Neural cell (in vitro differentiated cells): ENCODE measurements at regions not wholly inside any gene's neighbourhood (a gene's known extent, or its start where the extent isn't known, plus 50 kb on each side); places are given as distances from the start of the nearest gene placed in this dataset.

Source experiments
- H2AFZ ChIP-seq: fragments of 200-600, 300-800 bp; sonication (generic), shearing (Covaris generic); 2 replicates; pipeline ENCODE4 v1.6.0; 2014; ENCODE audit warnings: low read depth, mild to moderate bottlenecking, antibody characterized with exemption, low read length, moderate library complexity
- H3F3A ChIP-seq: fragments of 200-600 bp; shearing (Covaris generic); 2 replicates; pipeline ENCODE4 v1.6.1; 2016; ENCODE audit warnings: mild to moderate bottlenecking, moderate library complexity, mixed read lengths, antibody characterized with exemption, low read length; ENCODE audit not compliant: insufficient read depth, poor library complexity, severe bottlenecking
- H3K27ac ChIP-seq: fragments of 200-600, 300-800 bp; sonication (generic), shearing (Covaris generic); 2 replicates; pipeline ENCODE4 v1.5.1; 2014; ENCODE audit warnings: mild to moderate bottlenecking, low read length, moderate library complexity
- H3K27me3 ChIP-seq: fragments of 300-800, 200-600 bp; sonication (generic), shearing (Covaris generic); 2 replicates; pipeline ENCODE4 v1.6.0; 2014; ENCODE audit warnings: mild to moderate bottlenecking, low read depth, low read length, moderate library complexity; ENCODE audit not compliant: insufficient read depth
- H3K36me3 ChIP-seq: fragments of 300-800, 200-600 bp; sonication (generic), shearing (Covaris generic); 2 replicates; pipeline ENCODE4 v1.5.1; 2014; ENCODE audit warnings: mild to moderate bottlenecking, antibody characterized with exemption, low read length, moderate library complexity; ENCODE audit not compliant: insufficient read depth
- H3K4me2 ChIP-seq: fragments of 300-800, 200-600 bp; sonication (generic), shearing (Covaris generic); 2 replicates; pipeline ENCODE4 v1.6.0; 2014; ENCODE audit warnings: mild to moderate bottlenecking, low read length
- H3K4me3 ChIP-seq: fragments of 300-800, 200-600 bp; sonication (generic), shearing (Covaris generic); 2 replicates; pipeline ENCODE4 v1.5.1; 2014; ENCODE audit warnings: mild to moderate bottlenecking, low read length, moderate library complexity
- H3K79me2 ChIP-seq: fragments of 200-600 bp; shearing (Covaris generic); replicated peaks from 2 replicates; pipeline ENCODE4 v1.6.0; 2014; ENCODE audit warnings: mild to moderate bottlenecking, low read length, moderate library complexity; ENCODE audit not compliant: insufficient read depth
- H3K9ac ChIP-seq: fragments of 300-800, 200-600 bp; sonication (generic), shearing (Covaris generic); 2 replicates; pipeline ENCODE4 v1.6.1; 2016; ENCODE audit warnings: mild to moderate bottlenecking, low read length, mixed read lengths
- H3K9me2 ChIP-seq: fragments of 200-600 bp; shearing (Covaris generic); 2 replicates; pipeline ENCODE4 v1.6.1; 2016; ENCODE audit warnings: mild to moderate bottlenecking, low read length, mixed read lengths; ENCODE audit not compliant: insufficient read depth
- H3K9me3 ChIP-seq: fragments of 200-600, 300-800 bp; sonication (generic), shearing (Covaris generic); 2 replicates; pipeline ENCODE4 v1.6.1; 2016; ENCODE audit warnings: mild to moderate bottlenecking, mixed run types, low read length, moderate library complexity, mixed read lengths
- H4K20me1 ChIP-seq: fragments of 200-600 bp; shearing (Covaris generic); 2 replicates; pipeline ENCODE4 v1.6.1; 2016; ENCODE audit warnings: mild to moderate bottlenecking, mixed run types; ENCODE audit not compliant: insufficient read depth
- EP300 ChIP-seq: fragments of 450-650 bp; conservative IDR thresholded peaks from 2 replicates; pipeline ENCODE4 v1.6.1; 2014; ENCODE audit warnings: antibody characterized with exemption, mild to moderate bottlenecking, moderate library complexity; ENCODE audit not compliant: poor library complexity, severe bottlenecking
- EZH2 ChIP-seq: fragments of 200-600, 300-800 bp; shearing (Covaris generic), sonication (generic); IDR thresholded peaks from 2 replicates; pipeline ENCODE4 v1.6.1; 2014; ENCODE audit warnings: antibody characterized with exemption, low read length, borderline replicate concordance, mild to moderate bottlenecking; ENCODE audit not compliant: insufficient read depth, poor library complexity, severe bottlenecking
- MXI1 ChIP-seq: fragments of 450-650 bp; conservative IDR thresholded peaks from 2 replicates; pipeline ENCODE4 v1.6.1; 2014; ENCODE audit warnings: antibody characterized with exemption, mild to moderate bottlenecking; ENCODE audit not compliant: poor library complexity, severe bottlenecking
- POLR2AphosphoS5 ChIP-seq: IDR thresholded peaks from 2 replicates; pipeline ENCODE4 v1.6.1; 2012
- RAD21 ChIP-seq: fragments of 450-650 bp; conservative IDR thresholded peaks from 2 replicates; pipeline ENCODE4 v1.6.1; 2014; ENCODE audit warnings: antibody characterized with exemption, mild to moderate bottlenecking, moderate library complexity
- SMC3 ChIP-seq: fragments of 450-650 bp; conservative IDR thresholded peaks from 2 replicates; pipeline ENCODE4 v1.6.1; 2014; ENCODE audit warnings: antibody characterized with exemption, mild to moderate bottlenecking, moderate library complexity; ENCODE audit not compliant: poor library complexity
- TAF1 ChIP-seq: IDR thresholded peaks from 2 replicates; pipeline ENCODE4 v1.6.1; 2012; ENCODE audit warnings: low read depth
- TF ChIP-seq, protein P1 (sequence below): IDR thresholded peaks from 2 replicates; pipeline ENCODE4 v1.6.1; 2012; ENCODE audit warnings: borderline replicate concordance
- TF ChIP-seq, protein P2 (sequence below): fragments of 450-650 bp; IDR thresholded peaks from 2 replicates; pipeline ENCODE4 v1.5.1; 2014; ENCODE audit warnings: antibody characterized with exemption, mild to moderate bottlenecking, moderate library complexity; ENCODE audit not compliant: poor library complexity, severe bottlenecking

DNA sequence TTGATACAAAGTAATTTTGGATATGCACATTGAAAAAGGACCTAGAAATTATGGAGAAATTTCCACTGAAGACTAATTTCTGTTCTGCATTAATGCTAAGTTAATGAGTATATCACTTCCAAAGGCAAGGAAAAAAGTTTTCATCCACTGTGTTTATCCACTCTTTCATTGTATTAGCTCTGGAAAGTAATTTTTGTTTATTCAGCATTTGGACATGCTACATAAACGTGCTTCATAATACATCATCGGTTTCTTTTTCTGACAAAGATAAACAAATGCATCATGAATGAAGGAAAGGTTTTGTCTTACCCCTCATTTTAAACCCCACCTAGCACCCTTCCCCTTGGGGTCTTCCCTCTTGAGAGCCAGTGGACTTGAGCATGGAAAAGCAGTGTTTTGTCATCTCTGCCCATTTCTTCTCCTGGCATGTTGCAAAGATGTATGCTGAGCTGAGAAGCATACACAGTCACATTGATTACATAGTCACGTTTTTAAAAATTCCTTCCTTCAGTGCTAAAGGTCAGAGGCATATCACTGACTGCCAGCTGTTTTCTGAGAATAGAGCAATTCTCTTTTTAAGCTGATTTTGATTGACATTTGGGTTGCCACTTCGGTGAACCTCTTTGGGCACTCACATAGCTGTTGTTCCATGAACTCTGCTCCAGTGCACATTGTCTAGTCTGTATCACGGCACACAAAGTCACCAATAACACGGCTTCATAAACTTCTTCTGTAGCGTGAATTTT, 65.9 kb upstream of the C7orf33 start:
- Histone ChIP-seq H3K9me3 (no peaks in the 10 kb centered on the region), H2AFZ (no peak overlapping the region), H4K20me1 (no peaks in the 10 kb centered on the region), H3K27me3 (no peaks in the 10 kb centered on the region), H3K27ac (no peak overlapping the region), H3K79me2 (no peaks in the 10 kb centered on the region), H3K36me3 (no peaks in the 10 kb centered on the region), H3K4me3 (no peak overlapping the region), H3K9me2 (no peaks in the 10 kb centered on the region), H3F3A (no peaks in the 10 kb centered on the region), H3K4me2 (no peak overlapping the region), H3K9ac (no peak overlapping the region)
- no peak for TF ChIP-seq MXI1
- no peak for TF ChIP-seq EZH2
- TF ChIP-seq TAF1, result no peak
- TF ChIP-seq, protein P1, sequence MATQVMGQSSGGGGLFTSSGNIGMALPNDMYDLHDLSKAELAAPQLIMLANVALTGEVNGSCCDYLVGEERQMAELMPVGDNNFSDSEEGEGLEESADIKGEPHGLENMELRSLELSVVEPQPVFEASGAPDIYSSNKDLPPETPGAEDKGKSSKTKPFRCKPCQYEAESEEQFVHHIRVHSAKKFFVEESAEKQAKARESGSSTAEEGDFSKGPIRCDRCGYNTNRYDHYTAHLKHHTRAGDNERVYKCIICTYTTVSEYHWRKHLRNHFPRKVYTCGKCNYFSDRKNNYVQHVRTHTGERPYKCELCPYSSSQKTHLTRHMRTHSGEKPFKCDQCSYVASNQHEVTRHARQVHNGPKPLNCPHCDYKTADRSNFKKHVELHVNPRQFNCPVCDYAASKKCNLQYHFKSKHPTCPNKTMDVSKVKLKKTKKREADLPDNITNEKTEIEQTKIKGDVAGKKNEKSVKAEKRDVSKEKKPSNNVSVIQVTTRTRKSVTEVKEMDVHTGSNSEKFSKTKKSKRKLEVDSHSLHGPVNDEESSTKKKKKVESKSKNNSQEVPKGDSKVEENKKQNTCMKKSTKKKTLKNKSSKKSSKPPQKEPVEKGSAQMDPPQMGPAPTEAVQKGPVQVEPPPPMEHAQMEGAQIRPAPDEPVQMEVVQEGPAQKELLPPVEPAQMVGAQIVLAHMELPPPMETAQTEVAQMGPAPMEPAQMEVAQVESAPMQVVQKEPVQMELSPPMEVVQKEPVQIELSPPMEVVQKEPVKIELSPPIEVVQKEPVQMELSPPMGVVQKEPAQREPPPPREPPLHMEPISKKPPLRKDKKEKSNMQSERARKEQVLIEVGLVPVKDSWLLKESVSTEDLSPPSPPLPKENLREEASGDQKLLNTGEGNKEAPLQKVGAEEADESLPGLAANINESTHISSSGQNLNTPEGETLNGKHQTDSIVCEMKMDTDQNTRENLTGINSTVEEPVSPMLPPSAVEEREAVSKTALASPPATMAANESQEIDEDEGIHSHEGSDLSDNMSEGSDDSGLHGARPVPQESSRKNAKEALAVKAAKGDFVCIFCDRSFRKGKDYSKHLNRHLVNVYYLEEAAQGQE, result no peak
- TF ChIP-seq SMC3, result no peak
- no peak for TF ChIP-seq EP300
- TF ChIP-seq, protein P2, sequence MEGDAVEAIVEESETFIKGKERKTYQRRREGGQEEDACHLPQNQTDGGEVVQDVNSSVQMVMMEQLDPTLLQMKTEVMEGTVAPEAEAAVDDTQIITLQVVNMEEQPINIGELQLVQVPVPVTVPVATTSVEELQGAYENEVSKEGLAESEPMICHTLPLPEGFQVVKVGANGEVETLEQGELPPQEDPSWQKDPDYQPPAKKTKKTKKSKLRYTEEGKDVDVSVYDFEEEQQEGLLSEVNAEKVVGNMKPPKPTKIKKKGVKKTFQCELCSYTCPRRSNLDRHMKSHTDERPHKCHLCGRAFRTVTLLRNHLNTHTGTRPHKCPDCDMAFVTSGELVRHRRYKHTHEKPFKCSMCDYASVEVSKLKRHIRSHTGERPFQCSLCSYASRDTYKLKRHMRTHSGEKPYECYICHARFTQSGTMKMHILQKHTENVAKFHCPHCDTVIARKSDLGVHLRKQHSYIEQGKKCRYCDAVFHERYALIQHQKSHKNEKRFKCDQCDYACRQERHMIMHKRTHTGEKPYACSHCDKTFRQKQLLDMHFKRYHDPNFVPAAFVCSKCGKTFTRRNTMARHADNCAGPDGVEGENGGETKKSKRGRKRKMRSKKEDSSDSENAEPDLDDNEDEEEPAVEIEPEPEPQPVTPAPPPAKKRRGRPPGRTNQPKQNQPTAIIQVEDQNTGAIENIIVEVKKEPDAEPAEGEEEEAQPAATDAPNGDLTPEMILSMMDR, result no peak
- no peak for TF ChIP-seq POLR2AphosphoS5
- no peak for TF ChIP-seq RAD21

DNA sequence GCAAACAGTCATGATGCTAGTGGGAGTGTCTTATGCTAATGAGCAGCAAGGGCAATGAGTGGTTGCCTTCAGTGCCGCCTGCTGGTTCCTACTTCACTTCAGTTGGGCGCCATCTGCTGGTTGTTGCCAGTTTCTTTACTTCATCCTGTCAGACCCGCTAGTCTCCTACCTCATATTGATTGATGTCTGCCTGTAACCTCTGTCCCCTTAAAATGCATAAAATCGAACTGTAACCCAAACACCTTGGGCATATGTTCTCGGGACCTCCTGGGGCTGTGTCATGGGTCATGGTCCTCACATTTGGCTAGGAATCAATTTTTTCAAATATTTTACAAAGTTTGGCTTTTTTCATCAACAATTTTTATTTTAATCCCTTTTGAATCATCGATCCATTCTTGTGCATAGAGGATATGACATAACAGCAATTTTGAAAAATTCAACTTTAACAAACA, 62.8 kb upstream of the C7orf33 start:
- H3K27ac ChIP-seq, result no peak overlapping the region
- no peak for TF ChIP-seq EP300
- no peaks in the 10 kb centered on the region for H3K9me3 ChIP-seq
- H3K27me3 ChIP-seq, result no peaks in the 10 kb centered on the region
- no peaks in the 10 kb centered on the region for H3F3A ChIP-seq
- H3K36me3 ChIP-seq, result no peaks in the 10 kb centered on the region
- H3K4me3 ChIP-seq, result no peak overlapping the region
- H2AFZ ChIP-seq, result no peak overlapping the region
- no peaks in the 10 kb centered on the region for H4K20me1 ChIP-seq
- no peaks in the 10 kb centered on the region for H3K9me2 ChIP-seq
- no peaks in the 10 kb centered on the region for H3K79me2 ChIP-seq
- no peak overlapping the region for H3K4me2 ChIP-seq
- H3K9ac ChIP-seq, result no peak overlapping the region
